GM19463 (cell line): ENCODE measurements at regions not wholly inside any gene's neighbourhood (a gene's known extent, or its start where the extent isn't known, plus 50 kb on each side); places are given as distances from the start of the nearest gene placed in this dataset.
"Not testable (repeated sequence)": the region's sequence is repeated elsewhere in the genome, so short reads cannot be mapped to it uniquely, and the experiment has no call there.

Experiments
- ATAC-seq: cut with Tn5 transposase; IDR thresholded peaks from one replicate; pipeline ENCODE4 v1.9.1; 2021; ENCODE audit warnings: mild to moderate bottlenecking, moderate library complexity; ENCODE audit not compliant: unreplicated experiment

DNA sequence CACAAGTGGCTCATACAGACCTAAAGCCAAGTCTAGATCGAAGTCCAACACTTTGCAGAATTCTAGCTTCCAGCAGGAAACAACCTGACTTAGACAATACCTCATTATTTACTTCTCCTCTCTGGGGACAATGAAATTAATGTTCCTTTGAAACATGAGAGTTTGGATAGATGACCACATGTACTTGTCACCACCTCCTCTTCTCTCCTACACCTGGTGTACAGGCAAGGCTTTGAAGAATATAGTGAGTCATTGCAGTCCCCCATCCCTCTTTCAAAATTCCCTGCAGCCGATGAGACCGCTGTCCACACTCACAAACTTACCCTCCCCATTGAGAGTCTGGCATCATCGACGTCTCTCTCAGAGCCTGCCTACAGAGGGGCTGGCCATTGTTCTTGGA lies 189.0 kb upstream of the HES1 start:
- no peak for ATAC-seq

DNA sequence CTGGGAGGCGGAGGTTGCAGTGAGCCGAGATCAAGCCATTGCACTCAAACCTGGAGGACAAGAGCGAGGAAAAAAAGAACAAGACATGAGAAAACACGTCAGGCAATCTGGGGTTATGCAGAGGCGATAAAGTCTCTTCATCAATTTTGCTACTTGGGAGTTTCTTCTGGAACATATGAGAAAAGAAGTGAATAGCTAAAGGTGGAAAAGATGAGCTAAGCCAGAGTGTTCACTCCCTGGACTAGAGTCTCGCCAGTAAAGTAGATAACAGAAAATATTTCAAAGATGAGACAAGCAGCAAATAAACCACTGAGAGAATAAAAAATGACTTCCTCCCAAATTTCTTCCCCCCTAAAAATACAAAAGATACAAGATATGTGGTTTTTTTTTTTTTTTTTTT lies 188.4 kb upstream of the HES1 start:
- ATAC-seq = no peak

DNA sequence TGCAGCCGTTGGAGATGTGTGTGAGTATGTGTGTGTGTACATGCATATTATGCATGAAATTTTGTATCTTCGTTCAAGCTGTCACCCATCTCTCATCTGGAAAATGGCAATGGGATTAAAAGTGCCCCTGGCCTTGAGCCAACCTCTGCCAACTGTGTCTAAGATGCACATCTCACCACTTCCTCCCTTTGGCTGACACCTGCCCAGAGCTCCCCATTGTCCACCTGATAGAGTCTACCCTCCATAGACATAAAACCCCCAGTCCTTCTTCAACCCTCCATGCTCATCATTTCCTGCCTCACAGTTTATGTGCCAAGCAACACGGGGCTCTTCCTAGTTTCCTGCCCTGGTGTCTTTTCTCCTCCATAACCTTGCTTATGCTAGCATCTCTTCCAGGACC lies 187.5 kb upstream of the HES1 start:
- ATAC-seq = no peak

DNA sequence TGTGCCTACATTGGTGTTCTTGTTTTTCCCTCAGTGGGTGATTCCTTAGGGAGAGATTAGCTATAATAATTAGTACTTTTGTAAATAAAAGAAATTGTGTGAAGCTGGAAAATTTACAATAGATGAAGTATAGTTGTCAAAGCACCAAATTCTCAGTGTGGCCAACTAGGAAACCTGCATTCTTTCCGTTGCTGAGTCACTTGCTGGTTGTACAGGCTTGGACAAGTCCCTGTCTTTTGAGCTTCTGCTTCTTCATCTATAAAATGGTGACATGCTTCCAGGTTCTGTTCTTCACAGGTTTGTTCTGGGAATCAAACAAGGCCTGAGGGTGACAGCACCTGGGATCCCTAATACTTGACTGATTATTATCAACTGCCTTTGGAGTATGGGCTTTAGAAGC lies 184.1 kb upstream of the HES1 start:
- no peak for ATAC-seq

DNA sequence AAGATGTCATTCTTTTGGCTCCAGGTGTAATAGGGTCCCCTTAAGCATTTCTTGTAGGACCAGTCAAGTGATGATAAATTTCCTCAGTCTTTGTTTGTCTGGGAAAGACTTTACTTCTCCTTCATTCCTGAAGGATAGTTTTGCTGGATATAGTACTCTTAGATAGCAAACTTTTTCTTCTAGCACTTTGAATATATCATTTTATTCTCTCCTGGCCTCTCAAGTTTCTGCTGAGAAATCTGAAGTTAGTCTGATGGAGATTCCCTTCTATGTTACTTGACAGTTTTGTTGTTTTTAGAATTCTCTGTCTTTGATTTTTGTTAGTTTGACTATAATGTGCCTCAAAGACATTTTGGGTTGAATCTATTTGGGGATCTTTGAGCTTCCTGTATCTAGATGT lies 181.2 kb upstream of the HES1 start:
- ATAC-seq = no peak

DNA sequence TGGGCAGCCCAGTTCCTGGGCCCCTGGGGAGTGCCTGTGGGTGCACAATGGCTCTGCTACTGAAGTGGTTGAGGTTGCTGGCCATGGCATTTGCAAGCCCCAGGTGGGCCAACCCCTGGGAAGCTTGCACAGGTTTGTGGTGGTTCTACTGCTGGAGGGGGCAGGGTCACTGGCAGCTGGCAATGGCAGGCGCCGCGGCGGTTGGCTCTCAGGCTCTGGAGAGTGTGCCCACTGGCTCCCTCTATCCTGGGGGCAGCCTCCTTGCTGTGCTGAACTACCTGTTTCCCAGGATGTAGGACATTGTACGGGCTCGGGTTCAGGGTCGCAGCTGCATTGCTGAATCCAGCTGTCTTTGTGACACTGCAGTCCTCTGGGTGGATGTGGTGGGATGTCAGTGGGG lies 180.2 kb upstream of the HES1 start:
- no peak for ATAC-seq

DNA sequence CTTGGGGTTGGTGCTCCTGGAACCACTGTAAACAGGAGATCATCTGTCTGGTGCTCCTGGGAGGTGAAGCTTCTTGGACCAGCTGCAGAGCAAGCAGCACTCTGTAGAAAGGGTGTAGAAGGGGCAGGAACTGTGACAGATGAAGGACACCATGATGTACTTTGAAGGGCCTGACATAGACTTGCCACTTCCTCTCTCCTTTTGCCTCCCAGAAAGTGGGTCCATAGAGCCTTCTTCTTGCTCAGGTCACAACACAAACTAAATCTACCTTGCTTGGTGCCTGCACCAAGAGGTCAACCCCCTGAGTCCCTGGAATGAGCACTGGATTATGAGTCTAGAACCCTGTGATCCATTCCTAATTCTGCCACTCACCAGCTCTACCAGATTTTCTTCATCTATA lies 176.1 kb upstream of the HES1 start:
- ATAC-seq = no peak

DNA sequence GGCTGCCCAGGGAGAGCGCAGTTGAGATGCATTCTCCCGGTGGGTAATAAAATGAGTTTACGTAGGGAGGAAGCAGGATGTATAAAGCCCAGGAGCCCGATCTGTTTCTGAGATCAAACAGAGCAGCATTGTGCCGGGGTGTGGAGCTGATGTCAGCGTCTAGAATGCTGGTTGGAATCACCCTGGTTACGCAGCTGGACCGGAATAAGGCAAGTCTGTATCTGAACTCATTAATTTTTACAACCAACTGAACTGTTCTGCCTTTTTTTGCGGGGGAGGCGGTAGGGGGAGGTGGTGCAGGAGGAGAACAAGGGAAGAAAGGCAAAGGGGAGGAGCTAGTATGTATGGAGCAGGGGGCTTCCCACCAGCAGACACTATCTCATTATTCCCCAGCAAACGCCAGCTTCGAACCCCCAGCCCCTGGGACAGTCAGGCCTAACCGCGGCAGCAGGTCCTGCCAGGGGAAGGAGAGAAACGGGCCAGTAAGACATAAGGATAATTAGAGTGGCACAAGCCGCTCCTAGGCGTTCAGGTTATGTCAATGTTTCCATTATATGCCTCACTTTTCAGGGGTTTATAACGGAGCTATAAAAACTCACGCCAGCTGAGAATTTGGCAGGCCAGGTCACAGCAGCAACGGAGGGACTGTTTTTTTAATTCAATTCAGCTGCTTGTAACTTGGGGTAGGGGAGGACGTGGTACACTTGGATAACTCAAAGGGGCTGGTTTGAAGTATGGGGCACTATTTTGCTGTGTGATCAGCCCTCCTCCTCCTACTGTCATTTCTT lies 175.3 kb upstream of the HES1 start:
- ATAC-seq = no peak

DNA sequence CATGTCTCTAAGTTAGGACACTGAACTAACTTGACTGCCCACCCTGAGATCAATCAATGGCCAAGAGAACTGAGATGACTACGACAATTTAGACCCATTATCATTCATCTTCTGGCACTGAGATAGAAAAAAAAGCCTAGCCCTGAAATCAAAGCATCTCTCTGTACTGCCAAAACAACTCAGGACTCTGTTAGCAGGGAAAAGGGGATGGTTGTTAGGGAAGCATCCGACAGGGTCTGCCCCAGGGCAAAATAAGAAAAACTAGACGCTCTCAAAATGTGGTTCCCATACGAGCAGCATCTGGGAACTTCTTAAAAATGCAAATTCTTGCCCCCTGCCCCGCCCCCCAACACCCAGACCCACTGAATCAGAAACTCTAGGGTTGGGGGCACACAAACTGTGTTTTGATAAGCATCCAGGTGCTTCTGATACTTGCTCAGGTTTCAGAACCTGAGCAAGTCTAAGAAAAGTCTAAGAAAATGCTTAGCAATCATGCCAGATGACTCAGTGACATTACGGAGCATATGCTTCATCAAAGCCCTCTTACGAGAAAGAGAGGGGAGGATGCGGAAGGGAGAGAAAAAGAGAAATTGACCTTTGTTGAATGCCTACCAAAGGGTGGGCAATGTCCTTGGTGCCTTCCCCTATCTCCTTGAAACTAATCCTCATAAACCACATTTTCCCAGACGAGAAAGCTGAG lies 172.8 kb upstream of the HES1 start:
- ATAC-seq = no peak

DNA sequence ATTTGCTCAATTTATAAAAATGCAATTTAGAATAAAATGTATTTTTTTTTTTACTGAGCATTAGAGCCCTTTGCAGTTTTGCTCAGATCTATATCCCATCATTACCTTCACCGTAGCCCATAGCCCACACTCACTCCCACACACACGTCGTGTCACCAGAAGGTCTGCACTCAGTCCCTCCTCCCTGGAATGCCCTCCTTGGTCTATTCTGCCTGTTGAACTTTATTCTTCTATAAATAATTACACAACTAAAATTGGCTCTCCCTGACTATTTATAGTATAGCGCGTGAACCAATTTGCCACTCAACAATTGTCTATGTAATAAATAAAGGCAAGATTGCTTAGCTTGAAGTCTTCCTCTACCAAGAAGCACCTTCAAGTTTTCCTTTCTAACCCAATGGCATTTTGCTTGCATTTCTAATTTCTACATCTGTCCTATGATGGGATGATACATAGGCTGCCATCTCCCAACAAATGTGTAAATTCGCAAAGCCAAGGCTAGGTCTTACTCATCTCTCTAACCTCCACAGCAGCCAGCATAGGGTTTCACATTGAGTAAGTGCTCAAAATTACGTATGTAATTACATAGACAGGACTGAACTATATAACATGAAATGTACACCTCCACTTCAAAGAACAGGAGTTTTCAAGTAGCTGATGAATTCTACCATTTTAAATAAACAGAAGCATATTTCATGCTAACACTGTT lies 172.0 kb upstream of the HES1 start:
- peak; percentile 96 for ATAC-seq

DNA sequence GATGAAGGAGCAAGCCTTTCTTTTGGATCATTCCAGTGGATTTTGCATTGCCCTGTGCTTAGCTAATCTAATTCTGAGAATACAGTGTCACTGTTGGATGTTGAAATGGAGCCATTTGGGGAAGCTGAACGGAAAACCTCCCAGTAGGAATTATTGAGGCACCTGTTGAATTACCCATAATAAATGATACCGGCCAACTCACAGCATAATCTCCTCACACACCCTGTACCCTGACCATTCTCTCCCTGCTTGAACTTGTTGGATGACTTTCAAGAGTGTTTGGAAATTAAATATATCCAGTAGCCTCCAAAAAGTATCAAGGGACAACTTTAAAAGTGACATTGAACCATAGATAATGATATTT lies 171.4 kb upstream of the HES1 start:
- ATAC-seq = no peak

DNA sequence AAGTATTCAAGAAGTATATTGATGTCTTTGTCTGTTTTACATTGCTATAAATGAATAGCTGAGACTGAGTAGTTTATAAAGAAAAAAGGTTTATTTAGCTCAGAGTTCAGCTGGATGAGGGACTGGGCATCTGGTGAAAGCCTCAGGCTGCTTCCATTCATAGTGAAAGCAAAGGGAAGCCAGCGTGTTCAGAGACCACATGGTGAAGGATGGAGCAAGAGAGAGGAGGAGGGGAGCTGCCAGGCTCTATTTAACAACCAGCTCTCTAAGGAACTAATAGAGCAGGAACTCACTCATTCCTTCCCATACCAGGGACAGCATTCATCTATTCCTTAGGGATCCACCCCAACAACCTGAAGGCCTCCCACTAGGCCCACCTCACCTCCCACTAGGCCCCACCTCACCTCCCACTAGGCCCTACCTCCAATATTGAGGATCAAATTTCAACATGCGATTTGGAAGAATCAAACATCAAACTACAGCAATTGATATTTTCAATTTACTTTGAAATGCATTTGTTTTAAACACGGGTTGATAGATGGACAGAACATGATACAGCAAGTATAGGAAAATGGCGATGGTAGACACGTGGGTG lies 167.5 kb upstream of the HES1 start:
- ATAC-seq = no peak

DNA sequence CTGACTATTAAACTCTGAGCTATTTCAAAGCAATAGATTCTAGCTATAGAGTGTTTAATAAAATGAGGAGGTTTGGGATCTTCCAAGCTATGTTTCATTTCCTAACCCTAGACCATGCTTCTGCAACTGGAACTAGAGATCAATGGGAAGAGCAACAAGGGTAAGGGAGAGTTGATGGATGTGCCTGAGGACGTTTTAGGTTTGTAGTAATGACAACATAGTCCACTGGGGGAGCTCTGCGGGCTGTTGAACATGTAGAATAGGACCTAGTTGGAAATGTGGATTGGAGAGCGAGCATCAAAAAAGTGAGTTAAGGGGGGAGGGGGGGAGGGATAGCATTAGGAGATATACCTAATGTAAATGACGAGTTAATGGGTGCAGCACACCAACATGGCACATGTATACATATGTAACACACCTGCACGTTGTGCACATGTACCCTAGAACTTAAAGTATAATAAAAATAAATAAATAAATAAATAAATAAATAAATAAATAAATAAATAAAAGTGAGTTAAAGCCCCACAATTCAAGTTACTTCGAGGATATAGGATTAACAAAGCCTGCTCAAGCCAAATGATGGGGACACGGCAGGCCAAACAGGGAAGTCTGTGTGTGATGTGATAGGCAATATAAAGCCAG lies 165.7 kb upstream of the HES1 start:
- not testable (repeated sequence) for ATAC-seq

DNA sequence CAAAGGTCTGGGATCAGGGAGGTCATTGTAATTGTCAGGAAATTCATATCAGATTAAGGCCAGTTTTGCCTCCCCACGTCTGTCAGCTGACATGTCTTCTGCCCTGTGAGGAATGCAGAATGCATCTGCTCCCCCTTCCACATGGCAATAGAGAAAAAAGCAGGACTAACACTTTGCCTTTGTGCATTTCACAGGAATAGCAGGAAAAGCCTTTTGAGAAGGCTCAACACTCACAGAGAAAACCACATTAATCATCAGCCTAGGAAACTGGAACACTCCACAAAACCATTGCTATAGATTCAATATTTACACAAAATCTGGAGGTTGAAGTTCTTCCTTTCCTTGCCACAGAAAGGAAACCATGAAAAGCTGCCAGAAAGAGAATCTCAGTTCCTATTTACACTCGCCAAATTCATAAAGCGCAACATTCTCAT lies 165.2 kb upstream of the HES1 start:
- ATAC-seq = peak; percentile 25

DNA sequence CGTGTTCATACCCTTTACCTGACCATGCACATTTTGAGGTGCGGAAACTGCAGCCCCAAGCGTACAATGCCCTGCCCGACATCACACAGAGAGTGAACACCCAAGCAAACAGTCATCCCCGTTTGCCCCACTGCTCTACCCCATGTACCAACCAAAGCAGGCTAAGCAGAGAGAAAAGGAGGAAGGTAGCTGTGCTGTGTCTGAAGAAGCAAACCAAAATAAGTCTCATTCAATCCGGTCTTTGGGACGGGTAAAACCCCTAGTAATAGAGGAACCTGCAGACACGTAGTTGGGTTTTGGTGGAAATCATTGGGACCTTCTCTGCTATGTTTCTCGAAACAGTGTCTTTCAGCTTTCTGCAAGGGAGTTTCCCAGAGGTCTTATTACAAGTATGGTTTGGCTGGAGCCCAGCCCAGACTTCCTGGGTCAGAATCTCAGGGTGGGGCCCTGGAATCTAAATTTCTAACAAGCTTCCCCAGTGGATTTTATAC lies 164.6 kb upstream of the HES1 start:
- ATAC-seq = peak; percentile 72

DNA sequence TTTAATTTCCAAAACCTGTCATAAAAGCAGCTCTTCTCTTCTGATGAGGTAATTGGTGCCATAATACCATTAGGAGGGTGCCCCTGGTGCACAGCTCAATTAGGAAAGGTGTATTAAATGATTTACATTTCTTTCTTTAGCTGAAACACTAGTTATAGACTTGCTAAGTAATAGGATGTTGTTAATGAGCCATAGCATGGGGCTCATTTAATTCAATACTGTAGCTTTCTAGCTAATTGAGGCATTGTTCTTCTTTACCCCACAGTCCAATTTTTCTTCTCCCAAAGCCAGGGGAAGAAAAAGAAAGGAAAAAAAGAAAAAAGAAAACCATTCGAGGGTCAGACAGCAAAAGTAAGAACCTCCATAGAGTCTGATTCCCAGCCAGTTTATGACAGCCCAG lies 164.0 kb upstream of the HES1 start:
- ATAC-seq = no peak

DNA sequence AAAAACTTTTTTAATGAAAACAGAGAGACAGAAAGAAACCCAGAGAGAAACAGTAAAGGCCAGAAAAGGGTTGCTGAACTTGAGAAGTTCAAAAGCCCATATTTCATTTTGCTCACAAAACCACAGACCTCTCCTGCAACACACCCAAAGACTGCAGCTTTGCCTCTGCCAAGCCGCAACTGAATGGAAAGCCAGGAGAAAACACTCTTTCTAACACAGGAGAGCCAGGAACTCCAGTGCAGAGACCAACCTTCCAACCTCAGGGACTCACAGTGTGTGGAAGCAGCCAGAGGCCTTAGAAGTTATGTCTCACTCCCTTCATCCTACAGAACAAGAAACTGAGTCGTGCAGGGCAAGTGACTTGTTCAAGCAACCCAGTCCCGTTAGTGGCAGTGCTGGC lies 163.1 kb upstream of the HES1 start:
- ATAC-seq = no peak

DNA sequence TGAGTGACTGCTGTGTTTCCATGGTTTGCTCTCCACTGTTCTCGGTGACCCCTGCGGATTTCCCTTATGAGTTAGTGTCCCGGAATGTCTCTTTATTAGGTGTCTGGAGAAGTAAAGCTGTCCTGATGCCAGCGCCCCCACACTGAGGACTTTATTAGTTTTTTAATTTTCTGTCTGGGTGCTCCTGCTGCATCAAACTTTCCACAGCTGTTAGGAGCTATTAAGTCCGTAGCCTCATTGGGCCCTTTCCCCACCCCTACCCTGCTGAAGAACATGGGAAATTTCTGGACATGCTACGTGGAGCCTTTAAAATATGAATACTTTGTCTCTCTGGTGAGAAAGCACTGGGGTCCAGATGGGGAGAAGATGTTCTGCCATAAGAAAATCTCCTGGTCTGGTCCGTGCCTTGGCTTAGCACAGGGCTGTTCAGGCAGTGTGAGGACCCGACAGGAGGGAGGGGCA lies 161.7 kb upstream of the HES1 start:
- ATAC-seq = no peak

DNA sequence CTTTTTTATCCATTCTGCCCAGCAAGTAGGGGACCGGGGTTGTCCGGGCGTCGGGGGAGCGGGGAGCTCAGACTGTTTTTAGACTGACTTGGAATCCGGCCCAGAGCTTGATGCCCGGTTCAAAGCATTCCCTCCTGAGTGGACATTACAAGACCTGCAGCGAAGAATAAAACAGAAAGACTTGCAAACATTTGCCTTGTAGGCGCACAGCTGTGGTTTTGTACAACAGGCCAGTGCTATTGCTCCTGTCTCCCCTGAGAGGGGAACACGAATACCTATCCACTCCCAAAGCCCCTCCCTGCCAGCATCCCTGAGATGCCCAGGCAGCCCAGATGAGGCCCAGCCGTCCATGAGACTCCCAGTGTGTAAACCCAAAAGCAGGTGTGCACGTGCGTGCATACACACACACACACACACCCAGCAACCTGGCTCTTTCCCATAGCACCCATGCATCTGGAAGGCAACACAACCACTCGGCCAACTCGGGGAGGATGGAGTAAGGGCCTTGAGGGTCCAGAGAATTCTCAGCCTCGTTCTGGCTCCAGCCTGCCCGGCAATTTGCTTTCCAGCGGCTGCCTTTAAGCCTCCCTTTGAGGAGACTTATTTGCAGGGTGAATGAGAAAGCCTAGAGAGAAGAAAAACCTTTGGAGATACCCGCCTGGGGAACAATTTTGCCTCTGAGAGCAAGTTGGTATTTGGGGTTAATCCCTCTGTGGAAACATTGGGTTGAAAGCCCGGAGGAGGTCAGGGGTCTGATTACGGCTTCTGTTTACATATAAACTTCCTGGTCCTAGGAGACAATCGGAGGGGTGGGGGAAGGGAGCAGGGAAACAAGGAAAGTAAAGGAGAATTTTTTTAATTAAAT lies 161.0 kb upstream of the HES1 start:
- no peak for ATAC-seq

DNA sequence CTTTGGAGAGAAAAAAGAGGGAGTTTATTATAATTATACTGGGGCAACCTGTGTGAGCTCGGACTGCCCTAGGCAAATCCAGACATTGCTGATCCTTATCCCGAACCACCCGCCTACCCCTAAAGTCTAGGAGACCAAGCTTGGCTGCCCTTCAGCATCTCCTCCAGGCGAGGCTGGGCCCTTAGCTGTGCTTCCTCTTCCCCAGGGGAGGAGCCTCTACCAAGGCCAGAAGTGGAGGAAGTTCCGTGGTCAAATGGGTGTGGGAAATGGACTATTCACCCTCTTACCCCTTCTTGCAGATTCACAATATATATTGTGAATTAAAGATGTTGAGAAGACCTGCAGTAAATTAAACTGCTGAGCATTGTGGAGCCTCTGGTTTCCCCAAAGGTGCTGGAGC lies 158.3 kb upstream of the HES1 start:
- ATAC-seq = no peak
